MCF 10A (cell line): ENCODE measurements at regions not wholly inside any gene's neighbourhood (a gene's known extent, or its start where the extent isn't known, plus 50 kb on each side); places are given as distances from the start of the nearest gene placed in this dataset.

Experiments
- BruUV-seq: library from RNA; stranded (reverse); fragments of 400-500 nt; replicated peaks from 2 replicates; lab custom pipeline; 2021; lab: Mats Ljungman, UMichigan
- CTCF ChIA-PET: fragments of 300-600 bp; sonication (Branson Sonifier 250); formaldehyde crosslinking; extraction: SDS; loops from one replicate; lab custom pipeline; 2021; ENCODE audit warnings: antibody characterized with exemption, inconsistent platforms; lab: Yijun Ruan, JAX
- POLR2A ChIA-PET: fragments of 300-600, 350-650 bp; sonication (Branson Sonifier 250); formaldehyde crosslinking; extraction: SDS; loops from one replicate; lab custom pipeline; 2020; ENCODE audit warnings: antibody characterized with exemption, inconsistent platforms; lab: Yijun Ruan, JAX
- DNase-seq: peaks from one replicate; pipeline ENCODE4 v3.0.0-alpha.2; 2018; ENCODE audit not compliant: unreplicated experiment
- H3K27ac Mint-ChIP-seq: one replicate; pipeline ENCODE4 v1.8.0; 2022; ENCODE audit warnings: mild to moderate bottlenecking, low read depth, mixed read lengths; ENCODE audit not compliant: unreplicated experiment
- H3K27me3 Mint-ChIP-seq: one replicate; pipeline ENCODE4 v1.8.0; 2022; ENCODE audit warnings: mixed read lengths; ENCODE audit not compliant: insufficient read depth, unreplicated experiment
- H3K36me3 Mint-ChIP-seq: one replicate; pipeline ENCODE4 v1.8.0; 2022; ENCODE audit warnings: mild to moderate bottlenecking, moderate library complexity, mixed read lengths; ENCODE audit not compliant: insufficient read depth, unreplicated experiment
- H3K4me1 Mint-ChIP-seq: one replicate; pipeline ENCODE4 v1.8.0; 2022; ENCODE audit warnings: mixed read lengths; ENCODE audit not compliant: insufficient read depth, unreplicated experiment
- H3K4me3 Mint-ChIP-seq: one replicate; pipeline ENCODE4 v1.8.0; 2022; ENCODE audit warnings: mild to moderate bottlenecking, moderate library complexity, mixed read lengths; ENCODE audit not compliant: unreplicated experiment
- H3K9me3 Mint-ChIP-seq: one replicate; pipeline ENCODE4 v1.8.0; 2022; ENCODE audit warnings: mixed read lengths; ENCODE audit not compliant: unreplicated experiment
- CTCF ChIP-seq: fragments of 200-600 bp; IDR thresholded peaks from one replicate; pipeline ENCODE4 v1.8.0; 2022; ENCODE audit warnings: antibody characterized with exemption, mild to moderate bottlenecking; ENCODE audit not compliant: unreplicated experiment
- intact Hi-C: fragments of 100-400 bp; cut with micrococcal nuclease; formaldehyde crosslinking; loops from 2 replicates; pipeline ENCODE4 v1.14.1; 2022

GRCh38 chr12:19627719-19628118 lies 188.4 kb downstream of the AEBP2 start:
- no TSS peak for BruUV-seq
- Mint-ChIP-seq H3K9me3 (no peaks in the 10 kb centered on the region), H3K27ac (no peak overlapping the region), H3K27me3 (no peaks in the 10 kb centered on the region), H3K4me3 (no peak overlapping the region), H3K4me1 (peaks cover 5% of the 10 kb centered on the region), H3K36me3 (no peaks in the 10 kb centered on the region)
- TF ChIP-seq CTCF: no peak
- intact Hi-C loops: no loop called here
- CTCF ChIA-PET: interaction anchor here (0.7 to 2.2 kb wide), 3 partner anchors 9 to 808 kb away, joined by 3 to 9 read pairs (median 3); no protein-coding TSS in a partner anchor
- no peak for DNase-seq
- POLR2A ChIA-PET: no interaction called here

GRCh38 chr12:19630536-19630935 lies 191.2 kb downstream of the AEBP2 start:
- intact Hi-C loops: no loop called here
- H3K4me1 Mint-ChIP-seq: peaks cover 5% of the 10 kb centered on the region
- DNase-seq: no peak
- H3K9me3 Mint-ChIP-seq: no peaks in the 10 kb centered on the region
- ChIA-PET CTCF (no interaction called here), POLR2A (no interaction called here)
- no peak overlapping the region for H3K27ac Mint-ChIP-seq
- H3K27me3 Mint-ChIP-seq: no peaks in the 10 kb centered on the region
- H3K36me3 Mint-ChIP-seq: no peaks in the 10 kb centered on the region
- H3K4me3 Mint-ChIP-seq: no peak overlapping the region
- no TSS peak for BruUV-seq
- no peak for TF ChIP-seq CTCF

- no peak for TF ChIP-seq CTCF
- no TSS peak for BruUV-seq
- Mint-ChIP-seq H3K4me3 (no peak overlapping the region), H3K27ac (no peak overlapping the region), H3K36me3 (no peaks in the 10 kb centered on the region), H3K27me3 (no peaks in the 10 kb centered on the region), H3K4me1 (no peaks in the 10 kb centered on the region), H3K9me3 (no peaks in the 10 kb centered on the region)
- no peak for DNase-seq
- POLR2A ChIA-PET: interaction anchor here (0.7 kb wide), 1 partner anchor 89 kb away, joined by 3 read pairs; no protein-coding TSS in a partner anchor
- intact Hi-C loops: no loop called here
- CTCF ChIA-PET: no interaction called here
Measured at GRCh38 chr12:19633194-19633593, 193.9 kb downstream of the AEBP2 start.

GRCh38 chr12:19633641-19634040 lies 194.3 kb downstream of the AEBP2 start:
- H3K4me1 Mint-ChIP-seq: no peaks in the 10 kb centered on the region
- POLR2A ChIA-PET: no interaction called here
- no peak overlapping the region for H3K27ac Mint-ChIP-seq
- CTCF ChIA-PET: no interaction called here
- DNase-seq: no peak
- no peaks in the 10 kb centered on the region for H3K36me3 Mint-ChIP-seq
- intact Hi-C loops: no loop called here
- no peaks in the 10 kb centered on the region for H3K27me3 Mint-ChIP-seq
- no peak for TF ChIP-seq CTCF
- H3K9me3 Mint-ChIP-seq: no peaks in the 10 kb centered on the region
- BruUV-seq: no TSS peak
- no peak overlapping the region for H3K4me3 Mint-ChIP-seq
